K562 (cell line): ENCODE measurements at regions not wholly inside any gene's neighbourhood (a gene's known extent, or its start where the extent isn't known, plus 50 kb on each side); places are given as distances from the start of the nearest gene placed in this dataset.

ENCODE experiments used
- EP300 ChIP-seq: IDR thresholded peaks from 2 replicates; pipeline ENCODE4 v1.6.1; 2012; ENCODE audit warnings: low read length, improper control_type of control experiment
- FOXK2 ChIP-seq, 2 experiments: fragments of 450-650 bp; IDR thresholded peaks in 1 of 2; conservative IDR thresholded peaks in 1 of 2; 2 replicates each; pipeline ENCODE4 v1.6.1; 2016; ENCODE audit warnings: low read depth in 2 of 2, mild to moderate bottlenecking in 1 of 2
- NCOA4 ChIP-seq: fragments of 450-650 bp; IDR thresholded peaks from 2 replicates; pipeline ENCODE4 v1.6.1; 2018; ENCODE audit warnings: mild to moderate bottlenecking; ENCODE audit not compliant: partially characterized antibody
- NRF1 ChIP-seq, 2 experiments: fragments of 450-650 bp; IDR thresholded peaks in 1 of 2; conservative IDR thresholded peaks in 1 of 2; 2 replicates each; pipeline ENCODE4 v1.6.1; 2014; ENCODE audit warnings: mild to moderate bottlenecking in 2 of 2
- UBTF ChIP-seq, 2 experiments: IDR thresholded peaks; 2 replicates each; pipeline ENCODE4 v1.6.1; 2012; ENCODE audit warnings: improper control_type of control experiment in 2 of 2, low read depth in 2 of 2, low read length in 2 of 2, borderline replicate concordance in 1 of 2
- ZNF184 ChIP-seq: sonication (generic); formaldehyde crosslinking; IDR thresholded peaks from 2 replicates; pipeline ENCODE4 v1.5.0; 2020; ENCODE audit warnings: missing genetic modification reagents
- TF ChIP-seq, protein P1 (sequence below), 3 experiments: IDR thresholded peaks in 2 of 3; conservative IDR thresholded peaks in 1 of 3; 2 replicates each; pipeline ENCODE4 v1.5.1; 2011 to 2012; ENCODE audit warnings: low read length in 3 of 3, mild to moderate bottlenecking in 3 of 3, control low read depth in 2 of 3, improper control_type of control experiment in 1 of 3, inconsistent platforms in 1 of 3, low read depth in 1 of 3, mixed read lengths in 1 of 3, moderate library complexity in 1 of 3; ENCODE audit not compliant: insufficient read depth in 2 of 3

- TF ChIP-seq UBTF (IDR thresholded peaks at IDR 0.05; ENCODE audit: borderline replicate concordance in 1 of 2, low read depth in 2 of 2, low read length in 2 of 2) (no peak), NCOA4 (no peak), NRF1 (conservative IDR thresholded peaks at IDR 0.05 in 1 of 2, IDR thresholded peaks at IDR 0.05 in 1 of 2) (no peak), ZNF184 (CRISPR knock-in tag) (no peak), EP300 (no peak), FOXK2 (conservative IDR thresholded peaks at IDR 0.05 in 1 of 2, IDR thresholded peaks at IDR 0.05 in 1 of 2; ENCODE audit: low read depth in 2 of 2) (no peak)
- TF ChIP-seq, protein P1, sequence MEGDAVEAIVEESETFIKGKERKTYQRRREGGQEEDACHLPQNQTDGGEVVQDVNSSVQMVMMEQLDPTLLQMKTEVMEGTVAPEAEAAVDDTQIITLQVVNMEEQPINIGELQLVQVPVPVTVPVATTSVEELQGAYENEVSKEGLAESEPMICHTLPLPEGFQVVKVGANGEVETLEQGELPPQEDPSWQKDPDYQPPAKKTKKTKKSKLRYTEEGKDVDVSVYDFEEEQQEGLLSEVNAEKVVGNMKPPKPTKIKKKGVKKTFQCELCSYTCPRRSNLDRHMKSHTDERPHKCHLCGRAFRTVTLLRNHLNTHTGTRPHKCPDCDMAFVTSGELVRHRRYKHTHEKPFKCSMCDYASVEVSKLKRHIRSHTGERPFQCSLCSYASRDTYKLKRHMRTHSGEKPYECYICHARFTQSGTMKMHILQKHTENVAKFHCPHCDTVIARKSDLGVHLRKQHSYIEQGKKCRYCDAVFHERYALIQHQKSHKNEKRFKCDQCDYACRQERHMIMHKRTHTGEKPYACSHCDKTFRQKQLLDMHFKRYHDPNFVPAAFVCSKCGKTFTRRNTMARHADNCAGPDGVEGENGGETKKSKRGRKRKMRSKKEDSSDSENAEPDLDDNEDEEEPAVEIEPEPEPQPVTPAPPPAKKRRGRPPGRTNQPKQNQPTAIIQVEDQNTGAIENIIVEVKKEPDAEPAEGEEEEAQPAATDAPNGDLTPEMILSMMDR (IDR thresholded peaks at IDR 0.05 in 2 of 3, conservative IDR thresholded peaks at IDR 0.05 in 1 of 3; ENCODE audit: insufficient read depth in 2 of 3, low read depth in 1 of 3, low read length in 3 of 3) = peak in 2 of 3 experiments; percentile 31 to 32; a peak in 4 of 6 replicates
These were observed 260.3 kb upstream of the MOCS1 start for GRCh38 chr6:40194447-40195170.
